Osteocyte (in vitro differentiated cells): ENCODE measurements at regions not wholly inside any gene's neighbourhood (a gene's known extent, or its start where the extent isn't known, plus 50 kb on each side); places are given as distances from the start of the nearest gene placed in this dataset.
A peak's percentile ranks its signal among the peaks of the same experiment; 100 is the strongest.
"Not testable (repeated sequence)": the region's sequence is repeated elsewhere in the genome, so short reads cannot be mapped to it uniquely, and the experiment has no call there.

Experiments used
- DNase-seq: peaks from one replicate; pipeline ENCODE4 v3.0.0; 2021; ENCODE audit warnings: mixed read lengths; ENCODE audit not compliant: unreplicated experiment; ENCODE audit errors: extremely low spot score
- H3K27ac Mint-ChIP-seq: one replicate; pipeline ENCODE4 v1.8.0; 2021; ENCODE audit warnings: mild to moderate bottlenecking, mixed read lengths; ENCODE audit not compliant: unreplicated experiment
- H3K27me3 Mint-ChIP-seq: one replicate; pipeline ENCODE4 v1.8.0; 2021; ENCODE audit warnings: mixed read lengths; ENCODE audit not compliant: unreplicated experiment
- H3K36me3 Mint-ChIP-seq: one replicate; pipeline ENCODE4 v1.8.0; 2021; ENCODE audit warnings: mixed read lengths; ENCODE audit not compliant: unreplicated experiment
- H3K4me1 Mint-ChIP-seq: one replicate; pipeline ENCODE4 v1.8.0; 2021; ENCODE audit warnings: mixed read lengths; ENCODE audit not compliant: unreplicated experiment
- H3K4me3 Mint-ChIP-seq: one replicate; pipeline ENCODE4 v1.8.0; 2021; ENCODE audit warnings: mild to moderate bottlenecking, moderate library complexity, mixed read lengths; ENCODE audit not compliant: unreplicated experiment
- H3K9me3 Mint-ChIP-seq: one replicate; pipeline ENCODE4 v1.8.0; 2021; ENCODE audit warnings: mixed read lengths; ENCODE audit not compliant: unreplicated experiment

DNA sequence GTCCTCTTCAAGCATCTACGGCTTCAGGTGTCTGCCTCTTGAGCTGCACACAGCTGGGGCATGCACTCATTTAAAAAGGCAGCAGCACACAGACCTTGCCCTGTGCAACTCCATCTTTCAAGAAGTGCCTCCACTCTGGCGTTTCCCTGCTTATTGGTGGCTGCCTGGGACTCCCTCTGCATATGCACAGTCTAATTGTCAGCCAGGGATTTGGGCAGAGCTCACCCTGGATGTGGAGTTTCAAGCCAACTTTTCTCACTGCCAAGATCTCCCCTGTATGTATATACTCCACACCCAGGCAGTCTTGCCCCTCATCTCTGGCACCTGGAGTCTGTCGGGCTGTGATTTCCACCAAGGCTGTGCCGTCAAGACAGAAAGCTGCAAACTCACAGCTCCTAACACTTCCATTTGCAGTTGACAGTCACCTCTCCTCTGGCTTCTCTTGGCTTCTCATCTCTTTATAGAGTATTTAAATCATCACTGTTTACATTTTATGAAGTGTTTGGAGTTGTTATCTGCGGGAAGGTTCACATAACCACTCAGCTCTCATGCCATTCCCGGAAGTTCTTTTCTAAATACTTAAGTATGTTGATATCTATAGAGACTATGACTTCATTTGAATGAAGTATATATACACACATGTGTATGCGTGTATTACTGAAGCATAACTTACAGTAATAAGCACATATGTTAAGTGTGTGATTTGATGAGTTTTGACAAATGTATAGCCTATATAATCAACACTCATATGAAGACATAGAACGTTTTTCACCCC lies 128.2 kb downstream of the NPIPB11 start:
- H3K9me3 Mint-ChIP-seq, DNase-seq, H3K27me3 Mint-ChIP-seq, H3K27ac Mint-ChIP-seq, H3K4me3 Mint-ChIP-seq, H3K36me3 Mint-ChIP-seq: not testable (repeated sequence)
- H3K4me1 Mint-ChIP-seq, result peaks cover 11% of the 10 kb centered on the region

DNA sequence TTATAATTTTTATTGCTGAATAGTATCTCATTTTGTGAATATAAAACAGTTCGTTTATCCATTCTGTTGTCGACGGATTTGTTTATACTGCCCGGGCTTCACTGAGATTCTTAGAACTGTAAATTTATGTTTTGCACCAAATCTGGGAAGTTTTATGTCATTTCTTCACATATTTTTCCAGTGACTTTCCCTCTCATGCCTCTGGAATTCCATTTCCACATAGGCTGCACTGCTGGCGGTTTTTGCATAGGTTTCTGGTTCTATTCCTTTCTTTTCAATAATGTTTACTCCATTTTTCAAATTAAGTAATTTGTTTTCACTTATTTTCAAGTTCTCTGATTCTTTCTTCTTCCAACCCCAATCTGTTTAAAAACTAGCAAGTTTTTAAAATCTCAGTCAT lies 130.1 kb downstream of the NPIPB11 start:
- not testable (repeated sequence) for H3K27ac Mint-ChIP-seq, H3K9me3 Mint-ChIP-seq, H3K4me3 Mint-ChIP-seq, H3K27me3 Mint-ChIP-seq, DNase-seq, H3K36me3 Mint-ChIP-seq
- H3K4me1 Mint-ChIP-seq, result peaks cover 11% of the 10 kb centered on the region

GRCh38 chr16:29274055-29275035 lies 132.2 kb downstream of the NPIPB11 start:
- not testable (repeated sequence) for DNase-seq, H3K27me3 Mint-ChIP-seq, H3K9me3 Mint-ChIP-seq, H3K27ac Mint-ChIP-seq, H3K4me3 Mint-ChIP-seq, H3K36me3 Mint-ChIP-seq
- H3K4me1 Mint-ChIP-seq, result peaks cover 18% of the 10 kb centered on the region

DNA sequence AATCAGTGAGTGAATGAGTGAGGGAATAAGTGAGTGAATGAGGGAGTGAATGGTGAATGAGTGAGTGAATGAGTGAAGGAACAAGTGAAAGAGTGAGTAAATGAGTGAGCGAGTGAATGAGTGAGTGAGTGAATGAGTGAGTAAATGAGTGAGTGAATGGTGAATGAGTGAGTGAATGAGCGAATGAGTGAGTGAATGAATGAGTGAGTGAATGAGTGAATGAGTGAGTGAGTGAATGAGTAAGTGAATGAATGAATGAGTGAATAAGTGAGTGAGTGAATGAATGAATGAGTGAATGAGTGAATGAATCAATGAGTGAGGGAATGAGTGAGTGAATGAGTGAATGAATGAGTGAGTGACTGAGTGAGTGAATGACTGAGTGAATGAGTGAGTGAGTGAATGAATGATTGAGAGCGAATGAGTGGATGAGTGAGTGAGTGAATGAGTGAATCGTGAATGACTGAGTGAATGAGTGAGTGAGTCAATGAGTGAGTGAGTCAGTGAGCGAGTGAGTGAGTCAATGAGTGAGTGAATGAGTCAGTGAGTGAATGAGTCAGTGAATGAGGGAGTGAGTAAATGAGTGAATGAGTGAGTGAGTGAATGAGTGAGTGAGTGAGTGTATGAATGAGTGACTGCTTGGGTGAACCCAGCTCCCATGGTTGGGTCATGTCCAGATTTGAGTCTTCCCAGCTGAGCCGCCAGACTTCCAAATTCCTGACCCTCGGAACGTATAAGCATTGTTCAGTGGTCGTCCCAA lies 133.0 kb downstream of the NPIPB11 start:
- not testable (repeated sequence) for DNase-seq, H3K27ac Mint-ChIP-seq, H3K4me3 Mint-ChIP-seq, H3K9me3 Mint-ChIP-seq, H3K27me3 Mint-ChIP-seq, H3K36me3 Mint-ChIP-seq
- peaks cover 26% of the 10 kb centered on the region for H3K4me1 Mint-ChIP-seq

- not testable (repeated sequence) for H3K9me3 Mint-ChIP-seq, H3K27me3 Mint-ChIP-seq, H3K36me3 Mint-ChIP-seq, DNase-seq
- Mint-ChIP-seq H3K4me1 (peaks cover 33% of the 10 kb centered on the region), H3K4me3 (peak overlapping the region; percentile 38), H3K27ac (peak overlapping the region; percentile 86)
Measured at GRCh38 chr16:29271721-29272675, 134.5 kb downstream of the NPIPB11 start.

- not testable (repeated sequence) for H3K36me3 Mint-ChIP-seq, H3K27me3 Mint-ChIP-seq, H3K4me3 Mint-ChIP-seq, DNase-seq, H3K9me3 Mint-ChIP-seq
- Mint-ChIP-seq H3K27ac (peak overlapping the region; percentile 86), H3K4me1 (peaks cover 30% of the 10 kb centered on the region)
Measured at GRCh38 chr16:29270923-29271322, 135.6 kb downstream of the NPIPB11 start.

DNA sequence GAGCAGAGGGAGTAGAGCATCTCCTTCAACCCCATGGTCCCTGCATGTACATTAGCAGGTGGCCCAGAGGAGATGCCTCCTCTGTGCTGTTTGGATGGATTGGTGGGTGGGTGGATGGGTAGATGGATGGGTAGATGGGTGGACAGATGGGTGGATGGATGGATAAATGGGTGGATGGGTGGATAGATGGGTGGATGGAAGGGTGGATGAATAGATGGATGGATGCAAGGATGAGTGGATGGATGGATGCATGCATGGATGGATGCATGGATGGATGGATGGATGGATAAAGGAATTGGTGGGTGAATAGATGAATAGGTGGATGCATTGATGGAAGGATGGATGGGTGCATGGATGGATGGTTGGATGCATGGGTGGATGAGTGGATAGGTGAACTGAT lies 136.5 kb downstream of the NPIPB11 start:
- not testable (repeated sequence) for DNase-seq, H3K36me3 Mint-ChIP-seq, H3K27me3 Mint-ChIP-seq, H3K9me3 Mint-ChIP-seq, H3K4me3 Mint-ChIP-seq
- Mint-ChIP-seq H3K27ac (peak overlapping the region; percentile 88), H3K4me1 (peaks cover 34% of the 10 kb centered on the region)

- DNase-seq, H3K9me3 Mint-ChIP-seq: not testable (repeated sequence)
- H3K4me1 Mint-ChIP-seq, result peaks cover 42% of the 10 kb centered on the region
Measured at GRCh38 chr16:29269192-29269811, 137.2 kb downstream of the NPIPB11 start.

GRCh38 chr16:29268785-29269191 lies 137.7 kb downstream of the NPIPB11 start:
- not testable (repeated sequence) for H3K9me3 Mint-ChIP-seq, H3K27me3 Mint-ChIP-seq, H3K4me3 Mint-ChIP-seq, DNase-seq, H3K36me3 Mint-ChIP-seq
- Mint-ChIP-seq H3K27ac (peak overlapping the region; percentile 88), H3K4me1 (peaks cover 47% of the 10 kb centered on the region)

More at GRCh38 chr16:29269192-29269811, 137.2 kb downstream of the NPIPB11 start:
- not testable (repeated sequence) for H3K36me3 Mint-ChIP-seq, H3K27me3 Mint-ChIP-seq, H3K4me3 Mint-ChIP-seq
- H3K27ac Mint-ChIP-seq, result peak overlapping the region; percentile 88

DNA sequence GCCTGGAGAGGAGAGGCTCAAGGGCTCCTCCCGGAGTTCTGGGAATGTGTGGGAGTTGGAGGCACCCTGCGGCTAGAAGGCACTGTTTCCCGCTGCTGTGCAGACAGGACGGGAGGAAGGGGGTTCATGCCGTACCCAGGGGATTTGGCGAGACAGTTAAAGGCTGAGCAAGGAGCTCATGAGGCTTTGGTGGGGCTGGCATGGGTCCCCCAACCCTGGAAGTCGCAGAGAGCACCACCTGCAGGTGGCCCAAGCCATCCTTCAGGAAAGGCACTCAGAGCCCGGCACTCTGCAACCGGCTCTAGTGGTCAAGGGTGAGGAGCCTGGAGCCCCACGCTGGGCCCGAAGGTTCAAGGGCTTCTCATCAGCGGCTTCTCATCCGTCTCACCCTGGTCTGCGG lies 138.2 kb downstream of the NPIPB11 start:
- H3K4me1 Mint-ChIP-seq, result peaks cover 49% of the 10 kb centered on the region
- not testable (repeated sequence) for H3K27me3 Mint-ChIP-seq, H3K9me3 Mint-ChIP-seq, H3K4me3 Mint-ChIP-seq, H3K36me3 Mint-ChIP-seq, DNase-seq
- H3K27ac Mint-ChIP-seq, result peak overlapping the region; percentile 88
